ENCODE measurements at regions not wholly inside any gene's neighbourhood (a gene's known extent, or its start where the extent isn't known, plus 50 kb on each side); places are given as distances from the start of the nearest gene placed in this dataset.

- no peak for DNase-seq (ENCODE audit: low read depth)
- TF ChIP-seq CTCF (IDR thresholded peaks at IDR 0.05; ENCODE audit: insufficient read depth, low read length) = no peak
- no peak overlapping the region for H3K4me3 ChIP-seq (ENCODE audit: low read depth, low read length)
These were observed 690.1 kb downstream of the CDH18 start for GRCh38 chr5:19297934-19298333.

GRCh38 chr5:19301271-19301670 is 686.7 kb downstream of the CDH18 start:
- TF ChIP-seq CTCF (IDR thresholded peaks at IDR 0.05; ENCODE audit: insufficient read depth, low read length) = no peak
- no peak for DNase-seq (ENCODE audit: low read depth)
- H3K4me3 ChIP-seq (ENCODE audit: low read depth, low read length) = no peak overlapping the region

- H3K4me3 ChIP-seq (ENCODE audit: low read depth, low read length) = no peak overlapping the region
- TF ChIP-seq CTCF (IDR thresholded peaks at IDR 0.05; ENCODE audit: insufficient read depth, low read length) = peak; percentile 48
- DNase-seq (ENCODE audit: low read depth) = peak; percentile 83
These were observed 673.2 kb downstream of the CDH18 start for GRCh38 chr5:19314840-19315239.

- no peak for TF ChIP-seq CTCF (IDR thresholded peaks at IDR 0.05; ENCODE audit: insufficient read depth, low read length)
- H3K4me3 ChIP-seq (ENCODE audit: low read depth, low read length) = no peak overlapping the region
- no peak for DNase-seq (ENCODE audit: low read depth)
These were observed 668.7 kb downstream of the CDH18 start for GRCh38 chr5:19319252-19319651.

GRCh38 chr5:19322716-19323485 is 665.1 kb downstream of the CDH18 start:
- DNase-seq (ENCODE audit: low read depth) = peak; percentile 29
- H3K4me3 ChIP-seq (ENCODE audit: low read depth, low read length) = no peak overlapping the region
- no peak for TF ChIP-seq CTCF (IDR thresholded peaks at IDR 0.05; ENCODE audit: insufficient read depth, low read length)

- no peak for TF ChIP-seq CTCF (IDR thresholded peaks at IDR 0.05; ENCODE audit: insufficient read depth, low read length)
- no peak for DNase-seq (ENCODE audit: low read depth)
- H3K4me3 ChIP-seq (ENCODE audit: low read depth, low read length) = no peak overlapping the region
These were observed 653.7 kb downstream of the CDH18 start for GRCh38 chr5:19334278-19334677.

- H3K4me3 ChIP-seq (ENCODE audit: low read depth, low read length) = no peak overlapping the region
- TF ChIP-seq CTCF (IDR thresholded peaks at IDR 0.05; ENCODE audit: insufficient read depth, low read length) = no peak
- no peak for DNase-seq (ENCODE audit: low read depth)
These were observed 645.1 kb downstream of the CDH18 start for GRCh38 chr5:19342942-19343341.

All from fibroblast of the aortic adventitia (primary cell).